GM12891 (cell line): ENCODE measurements at regions not wholly inside any gene's neighbourhood (a gene's known extent, or its start where the extent isn't known, plus 50 kb on each side); places are given as distances from the start of the nearest gene placed in this dataset.

Experiments
- POLR2A ChIP-seq: IDR thresholded peaks from 2 replicates; pipeline ENCODE4 v1.6.1; 2011; ENCODE audit warnings: low read depth, low read length, control low read depth
- POLR2AphosphoS5 ChIP-seq: IDR thresholded peaks from 2 replicates; pipeline ENCODE4 v1.6.1; 2011; ENCODE audit warnings: low read depth, low read length, control low read depth
- TAF1 ChIP-seq: IDR thresholded peaks from 2 replicates; pipeline ENCODE4 v1.6.1; 2011; ENCODE audit warnings: low read depth, low read length, control low read depth

GRCh38 chr16:73233846-73234424, 186.0 kb upstream of the ZFHX3 start:
- TF ChIP-seq POLR2AphosphoS5 = no peak
- no peak for TF ChIP-seq TAF1
- TF ChIP-seq POLR2A = no peak
